Testis (tissue), 2 donors: ENCODE measurements at regions not wholly inside any gene's neighbourhood (a gene's known extent, or its start where the extent isn't known, plus 50 kb on each side); places are given as distances from the start of the nearest gene placed in this dataset.

Experiments
- CTCF ChIP-seq, 3 experiments: fragments of 450-650 bp in 2 of 3; fragments of 200-600 bp in 1 of 3; sonication (generic) in 1 of 3; IDR thresholded peaks; one replicate each; pipeline ENCODE4 v1.5.1; 2016 to 2019; ENCODE audit warnings: antibody characterized with exemption in 3 of 3, mild to moderate bottlenecking in 2 of 3, moderate library complexity in 1 of 3
- POLR2A ChIP-seq: fragments of 450-650 bp; IDR thresholded peaks from one replicate; pipeline ENCODE4 v1.6.1; 2017; ENCODE audit warnings: antibody characterized with exemption, mild to moderate bottlenecking, moderate library complexity

- no peak for TF ChIP-seq POLR2A
- TF ChIP-seq CTCF (IDR thresholded peaks at IDR 0.05), result no peak
Measured at GRCh38 chr3:7999384-7999783, 502.2 kb upstream of the LMCD1 start.
